H9 (cell line): ENCODE measurements at regions not wholly inside any gene's neighbourhood (a gene's known extent, or its start where the extent isn't known, plus 50 kb on each side); places are given as distances from the start of the nearest gene placed in this dataset.

Experiments used
- DNase-seq: peaks from one replicate; pipeline ENCODE4 v3.0.0-alpha.2; 2017
- H2AFZ ChIP-seq: one replicate; pipeline ENCODE4 v1.6.1; 2013; ENCODE audit warnings: mild to moderate bottlenecking, low read length, control low read depth, moderate library complexity
- H2AK5ac ChIP-seq: 2 replicates; pipeline ENCODE4 v1.6.1; 2013; ENCODE audit warnings: low read length, control low read depth, mixed read lengths; ENCODE audit not compliant: insufficient read length
- H2BK120ac ChIP-seq: one replicate; pipeline ENCODE4 v1.6.1; 2013; ENCODE audit warnings: low read depth, mild to moderate bottlenecking, low read length, control low read depth, inconsistent platforms; ENCODE audit not compliant: poor library complexity, severe bottlenecking
- H2BK12ac ChIP-seq: 2 replicates; pipeline ENCODE4 v1.6.1; 2013; ENCODE audit warnings: low read length, control low read depth, mixed read lengths, low read depth; ENCODE audit not compliant: insufficient read length
- H2BK15ac ChIP-seq: 2 replicates; pipeline ENCODE4 v1.6.1; 2013; ENCODE audit warnings: low read depth, low read length, control low read depth
- H2BK20ac ChIP-seq: one replicate; pipeline ENCODE4 v1.6.1; 2013; ENCODE audit warnings: low read depth, mild to moderate bottlenecking, low read length, control low read depth, inconsistent platforms; ENCODE audit not compliant: poor library complexity, severe bottlenecking
- H2BK5ac ChIP-seq: 2 replicates; pipeline ENCODE4 v1.6.1; 2013; ENCODE audit warnings: low read length, control low read depth, mixed read lengths; ENCODE audit not compliant: insufficient read length
- H3K14ac ChIP-seq: 2 replicates; pipeline ENCODE4 v1.6.1; 2013; ENCODE audit warnings: low read length, control low read depth; ENCODE audit not compliant: insufficient read depth
- H3K18ac ChIP-seq: 2 replicates; pipeline ENCODE4 v1.6.1; 2013; ENCODE audit warnings: low read depth, mild to moderate bottlenecking, mixed read lengths, low read length, control low read depth; ENCODE audit not compliant: insufficient read length
- H3K23ac ChIP-seq: 2 replicates; pipeline ENCODE4 v1.6.1; 2013; ENCODE audit warnings: low read length, control low read depth, mixed read lengths, low read depth; ENCODE audit not compliant: insufficient read length
- H3K23me2 ChIP-seq: 2 replicates; pipeline ENCODE4 v1.6.1; 2013; ENCODE audit warnings: low read depth, mild to moderate bottlenecking, mixed read lengths, low read length, control low read depth; ENCODE audit not compliant: insufficient read length, poor library complexity, severe bottlenecking
- H3K27ac ChIP-seq: 2 replicates; pipeline ENCODE4 v1.5.1; 2013; ENCODE audit warnings: low read length, control low read depth, mixed read lengths, low read depth; ENCODE audit not compliant: insufficient read length
- H3K27me3 ChIP-seq: 2 replicates; pipeline ENCODE4 v1.6.1; 2013; ENCODE audit warnings: low read length, control low read depth, inconsistent platforms; ENCODE audit not compliant: insufficient read depth
- H3K4ac ChIP-seq: 2 replicates; pipeline ENCODE4 v1.6.1; 2013; ENCODE audit warnings: low read depth, mild to moderate bottlenecking, control low read depth, inconsistent platforms, low read length, moderate library complexity
- H3K4me1 ChIP-seq: 2 replicates; pipeline ENCODE4 v1.6.1; 2013; ENCODE audit warnings: low read length, control low read depth, inconsistent platforms; ENCODE audit not compliant: insufficient read depth
- H3K4me2 ChIP-seq: 2 replicates; pipeline ENCODE4 v1.6.1; 2013; ENCODE audit warnings: low read length, control low read depth, mixed read lengths; ENCODE audit not compliant: insufficient read length, insufficient read depth
- H3K56ac ChIP-seq: 2 replicates; pipeline ENCODE4 v1.6.1; 2013; ENCODE audit warnings: low read depth, mild to moderate bottlenecking, mixed read lengths, low read length, control low read depth; ENCODE audit not compliant: insufficient read length
- H3K79me1 ChIP-seq: 2 replicates; pipeline ENCODE4 v1.6.1; 2013; ENCODE audit warnings: low read depth, mild to moderate bottlenecking, moderate library complexity, low read length, control low read depth, inconsistent platforms; ENCODE audit not compliant: insufficient read depth, poor library complexity, severe bottlenecking
- H3K79me2 ChIP-seq: 2 replicates; pipeline ENCODE4 v1.6.1; 2013; ENCODE audit warnings: low read length, control low read depth, inconsistent platforms; ENCODE audit not compliant: insufficient read depth
- H3K9ac ChIP-seq: 2 replicates; pipeline ENCODE4 v1.6.1; 2013; ENCODE audit warnings: low read length, control low read depth, mixed read lengths; ENCODE audit not compliant: insufficient read length; ENCODE audit errors: extremely low read depth
- H3K9me3 ChIP-seq: one replicate; pipeline ENCODE4 v1.6.1; 2013; ENCODE audit warnings: low read depth, low read length, inconsistent platforms; ENCODE audit not compliant: control insufficient read depth
- H3T11ph ChIP-seq: one replicate; pipeline ENCODE4 v1.6.1; 2013; ENCODE audit warnings: mild to moderate bottlenecking, low read length, control low read depth, inconsistent platforms
- H4K20me1 ChIP-seq: one replicate; pipeline ENCODE4 v1.6.1; 2013; ENCODE audit not compliant: control insufficient read depth, insufficient read length, insufficient read depth
- H4K5ac ChIP-seq: 2 replicates; pipeline ENCODE4 v1.6.1; 2013; ENCODE audit warnings: low read depth, mild to moderate bottlenecking, mixed read lengths, low read length, control low read depth; ENCODE audit not compliant: insufficient read length
- H4K8ac ChIP-seq: replicated peaks from 2 replicates; pipeline ENCODE4 v1.6.1; 2013; ENCODE audit warnings: low read length, control low read depth, mixed read lengths, low read depth; ENCODE audit not compliant: insufficient read length
- H4K91ac ChIP-seq: 2 replicates; pipeline ENCODE4 v1.6.1; 2013; ENCODE audit warnings: low read depth, mild to moderate bottlenecking, moderate library complexity, mixed read lengths, low read length, control low read depth; ENCODE audit not compliant: insufficient read length
- H3K27ac Mint-ChIP-seq, 3 experiments: 2 replicates in 2 of 3; 3 replicates in 1 of 3; pipeline ENCODE4 v1.8.0; 2020 to 2021; ENCODE audit warnings: mixed read lengths in 3 of 3, mild to moderate bottlenecking in 1 of 3, moderate library complexity in 1 of 3
- H3K27me3 Mint-ChIP-seq: 2 replicates; pipeline ENCODE4 v1.8.0; 2021; ENCODE audit warnings: low read depth, mild to moderate bottlenecking, moderate library complexity, mixed read lengths
- H3K36me3 Mint-ChIP-seq, 3 experiments: 2 replicates in 2 of 3; 3 replicates in 1 of 3; pipeline ENCODE4 v1.8.0; 2020 to 2021; ENCODE audit warnings: low read depth in 3 of 3, mixed read lengths in 3 of 3; ENCODE audit not compliant: insufficient read depth in 1 of 3
- H3K4me1 Mint-ChIP-seq, 2 experiments: 2 replicates each; pipeline ENCODE4 v1.8.0; 2020; ENCODE audit warnings: mixed read lengths in 2 of 2
- H3K4me3 Mint-ChIP-seq, 2 experiments: 2 replicates in 1 of 2; 3 replicates in 1 of 2; pipeline ENCODE4 v1.8.0; 2020 to 2021; ENCODE audit warnings: mild to moderate bottlenecking in 2 of 2, mixed read lengths in 2 of 2, moderate library complexity in 1 of 2
- H3K9me3 Mint-ChIP-seq, 2 experiments: 2 replicates in 1 of 2; 3 replicates in 1 of 2; pipeline ENCODE4 v1.8.0; 2020; ENCODE audit warnings: mild to moderate bottlenecking in 2 of 2, mixed read lengths in 2 of 2, moderate library complexity in 1 of 2
- WGBS: extraction: QIAGEN DNeasy Blood & Tissue Kit; methylation state at CpG from one replicate; pipeline ENCODE4 v1.1.7; 2013; ENCODE audit warnings: missing lambda C conversion rate, low lambda C conversion rate, mixed read lengths; ENCODE audit not compliant: insufficient read length; ENCODE audit errors: extremely low coverage; 5-methylcytosine and 5-hydroxymethylcytosine counted together
- TF ChIP-seq, protein P1 (sequence below): fragments of 200-600 bp; sonication (generic); conservative IDR thresholded peaks from 3 replicates; pipeline ENCODE4 v1.8.0; 2021; ENCODE audit warnings: antibody characterized with exemption, mild to moderate bottlenecking

- H3K23me2 ChIP-seq, result no peaks in the 10 kb centered on the region
- no peak overlapping the region for H3K56ac ChIP-seq
- no peak overlapping the region for H2BK12ac ChIP-seq
- no peak overlapping the region for H4K5ac ChIP-seq
- H4K8ac ChIP-seq, result no peak overlapping the region
- Mint-ChIP-seq H3K27ac (no peak overlapping the region), H3K36me3 (no peaks in the 10 kb centered on the region), H3K27me3 (no peaks in the 10 kb centered on the region), H3K4me3 (no peak overlapping the region), H3K4me1 (peaks cover 14 to 27% of the 10 kb centered on the region in 2 experiments), H3K9me3 (no peaks in the 10 kb centered on the region)
- H2AFZ ChIP-seq, result no peak overlapping the region
- no peak for DNase-seq
- no peak overlapping the region for H3K4me2 ChIP-seq
- no peaks in the 10 kb centered on the region for H4K20me1 ChIP-seq
- H2BK20ac ChIP-seq, result no peak overlapping the region
- H3T11ph ChIP-seq, result no peak overlapping the region
- no peak overlapping the region for H3K27ac ChIP-seq
- H3K4ac ChIP-seq, result no peak overlapping the region
- H3K4me1 ChIP-seq, result no peaks in the 10 kb centered on the region; the same call in 1 of the 2 replicates
- H3K9ac ChIP-seq, result no peak overlapping the region
- H4K91ac ChIP-seq, result no peak overlapping the region
- WGBS, result no CpG with 5 or more reads among the region's 11 CpGs
- H2AK5ac ChIP-seq, result no peak overlapping the region
- H3K18ac ChIP-seq, result no peak overlapping the region
- H2BK5ac ChIP-seq, result no peak overlapping the region
- H2BK15ac ChIP-seq, result no peak overlapping the region
- no peaks in the 10 kb centered on the region for H3K79me1 ChIP-seq
- H3K14ac ChIP-seq, result no peak overlapping the region
- no peaks in the 10 kb centered on the region for H3K27me3 ChIP-seq
- no peak overlapping the region for H3K23ac ChIP-seq
- H3K79me2 ChIP-seq, result no peaks in the 10 kb centered on the region
- no peaks in the 10 kb centered on the region for H3K9me3 ChIP-seq
- no peak overlapping the region for H2BK120ac ChIP-seq
- TF ChIP-seq, protein P1, sequence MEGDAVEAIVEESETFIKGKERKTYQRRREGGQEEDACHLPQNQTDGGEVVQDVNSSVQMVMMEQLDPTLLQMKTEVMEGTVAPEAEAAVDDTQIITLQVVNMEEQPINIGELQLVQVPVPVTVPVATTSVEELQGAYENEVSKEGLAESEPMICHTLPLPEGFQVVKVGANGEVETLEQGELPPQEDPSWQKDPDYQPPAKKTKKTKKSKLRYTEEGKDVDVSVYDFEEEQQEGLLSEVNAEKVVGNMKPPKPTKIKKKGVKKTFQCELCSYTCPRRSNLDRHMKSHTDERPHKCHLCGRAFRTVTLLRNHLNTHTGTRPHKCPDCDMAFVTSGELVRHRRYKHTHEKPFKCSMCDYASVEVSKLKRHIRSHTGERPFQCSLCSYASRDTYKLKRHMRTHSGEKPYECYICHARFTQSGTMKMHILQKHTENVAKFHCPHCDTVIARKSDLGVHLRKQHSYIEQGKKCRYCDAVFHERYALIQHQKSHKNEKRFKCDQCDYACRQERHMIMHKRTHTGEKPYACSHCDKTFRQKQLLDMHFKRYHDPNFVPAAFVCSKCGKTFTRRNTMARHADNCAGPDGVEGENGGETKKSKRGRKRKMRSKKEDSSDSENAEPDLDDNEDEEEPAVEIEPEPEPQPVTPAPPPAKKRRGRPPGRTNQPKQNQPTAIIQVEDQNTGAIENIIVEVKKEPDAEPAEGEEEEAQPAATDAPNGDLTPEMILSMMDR, result no peak
Measured at GRCh38 chr10:20999699-21000098, 102.6 kb upstream of the NEBL start.
